Embryonic facial prominence (tissue), 1 donor: ENCODE measurements at regions not wholly inside any gene's neighbourhood (a gene's known extent, or its start where the extent isn't known, plus 50 kb on each side); places are given as distances from the start of the nearest gene placed in this dataset.
"Not testable (repeated sequence)": the region's sequence is repeated elsewhere in the genome, so short reads cannot be mapped to it uniquely, and the experiment has no call there.

Source experiments
- DNase-seq: peaks from one replicate; pipeline ENCODE4 v3.0.0-alpha.2; 2016; ENCODE audit errors: extremely low spot score

- DNase-seq = no peak
Measured at GRCh38 chr12:131454418-131455217, 256.3 kb upstream of the SFSWAP start.

GRCh38 chr12:131455218-131455506 is 255.7 kb upstream of the SFSWAP start:
- no peak for DNase-seq

- no peak for DNase-seq
Measured at GRCh38 chr12:131455581-131456110, 255.2 kb upstream of the SFSWAP start.

- DNase-seq = no peak
Measured at GRCh38 chr12:131456301-131457027, 254.4 kb upstream of the SFSWAP start.

- no peak for DNase-seq
Measured at GRCh38 chr12:131457028-131457310, 253.9 kb upstream of the SFSWAP start.

GRCh38 chr12:131457331-131458047 is 253.4 kb upstream of the SFSWAP start:
- DNase-seq = no peak

GRCh38 chr12:131458048-131458374 is 252.9 kb upstream of the SFSWAP start:
- no peak for DNase-seq

- DNase-seq = no peak
Measured at GRCh38 chr12:131458931-131459772, 251.7 kb upstream of the SFSWAP start.

- no peak for DNase-seq
Measured at GRCh38 chr12:131459773-131460365, 251.0 kb upstream of the SFSWAP start.

- no peak for DNase-seq
Measured at GRCh38 chr12:131460520-131460919, 250.4 kb upstream of the SFSWAP start.

GRCh38 chr12:131461096-131461495 is 249.8 kb upstream of the SFSWAP start:
- DNase-seq = no peak

GRCh38 chr12:131463174-131463573 is 247.7 kb upstream of the SFSWAP start:
- no peak for DNase-seq

GRCh38 chr12:131464081-131464480 is 246.8 kb upstream of the SFSWAP start:
- no peak for DNase-seq

GRCh38 chr12:131466306-131466705 is 244.6 kb upstream of the SFSWAP start:
- no peak for DNase-seq

- DNase-seq = no peak
Measured at GRCh38 chr12:131466932-131467331, 244.0 kb upstream of the SFSWAP start.

- DNase-seq = no peak
Measured at GRCh38 chr12:131468206-131468605, 242.7 kb upstream of the SFSWAP start.

GRCh38 chr12:131469945-131470344 is 240.9 kb upstream of the SFSWAP start:
- not testable (repeated sequence) for DNase-seq

- DNase-seq = no peak
Measured at GRCh38 chr12:131471271-131471905, 239.5 kb upstream of the SFSWAP start.

- no peak for DNase-seq
Measured at GRCh38 chr12:131471946-131472732, 238.8 kb upstream of the SFSWAP start.

GRCh38 chr12:131473261-131473660 is 237.6 kb upstream of the SFSWAP start:
- no peak for DNase-seq
